Activated B cell treated with CpG ODN at 0.5 μM for 24 hours (primary cell): ENCODE measurements at regions not wholly inside any gene's neighbourhood (a gene's known extent, or its start where the extent isn't known, plus 50 kb on each side); places are given as distances from the start of the nearest gene placed in this dataset.

Source experiments
- ATAC-seq: fragments of 200-7000 bp; cut with Tn5 transposase; one replicate; pipeline ENCODE4 v1.10.0; 2021; ENCODE audit warnings: low read depth, mild to moderate bottlenecking, moderate library complexity
- CTCF ChIA-PET: fragments of 350-600 bp; sonication (Branson Sonifier 250); formaldehyde crosslinking; loops from one replicate; lab custom pipeline; 2021; ENCODE audit warnings: antibody characterized with exemption; lab: Charles Lee
- POLR2A ChIA-PET: fragments of 350-600 bp; sonication (Branson Sonifier 250); formaldehyde crosslinking; loops from one replicate; lab custom pipeline; 2021; ENCODE audit warnings: antibody characterized with exemption; lab: Charles Lee
- DNase-seq: peaks from one replicate; pipeline ENCODE4 v3.0.0; 2022
- H3K27ac Mint-ChIP-seq: one replicate; pipeline ENCODE4 v1.8.0; 2020; ENCODE audit warnings: mixed read lengths
- H3K27me3 Mint-ChIP-seq: one replicate; pipeline ENCODE4 v1.8.0; 2021; ENCODE audit warnings: mixed read lengths
- H3K36me3 Mint-ChIP-seq: one replicate; pipeline ENCODE4 v1.8.0; 2021; ENCODE audit warnings: low read depth, mixed read lengths
- H3K4me1 Mint-ChIP-seq: one replicate; pipeline ENCODE4 v1.8.0; 2021; ENCODE audit warnings: mixed read lengths
- H3K4me3 Mint-ChIP-seq: one replicate; pipeline ENCODE4 v1.8.0; 2020; ENCODE audit warnings: mild to moderate bottlenecking, mixed read lengths
- H3K9me3 Mint-ChIP-seq: one replicate; pipeline ENCODE4 v1.8.0; 2020; ENCODE audit warnings: mixed read lengths
- CTCF ChIP-seq: fragments of 200-600 bp; IDR thresholded peaks from one replicate; pipeline ENCODE4 v1.8.0; 2022; ENCODE audit warnings: antibody characterized with exemption, mild to moderate bottlenecking
- intact Hi-C: fragments of 100-400 bp; cut with micrococcal nuclease; formaldehyde crosslinking; loops from one replicate; pipeline ENCODE4 v1.15.1; 2024

- DNase-seq (no peak), ATAC-seq (no peak)
- no peak overlapping the region for H3K4me3 Mint-ChIP-seq
- no peak for TF ChIP-seq CTCF
- H3K27ac Mint-ChIP-seq: no peak overlapping the region
- no peaks in the 10 kb centered on the region for H3K27me3 Mint-ChIP-seq
- no peaks in the 10 kb centered on the region for H3K36me3 Mint-ChIP-seq
- CTCF ChIA-PET: no interaction called here
- peaks cover 15% of the 10 kb centered on the region for H3K9me3 Mint-ChIP-seq
- POLR2A ChIA-PET: no interaction called here
- H3K4me1 Mint-ChIP-seq: no peaks in the 10 kb centered on the region
- intact Hi-C loops: no loop called here
These were observed 333.9 kb upstream of the LMO3 start for GRCh38 chr12:16939871-16940306.

GRCh38 chr12:16927259-16927658 is 321.3 kb upstream of the LMO3 start:
- H3K4me3 Mint-ChIP-seq: no peak overlapping the region
- DNase-seq: no peak
- no peak for ATAC-seq
- H3K9me3 Mint-ChIP-seq: peaks cover 15% of the 10 kb centered on the region
- H3K36me3 Mint-ChIP-seq: no peaks in the 10 kb centered on the region
- CTCF ChIA-PET: no interaction called here
- no peaks in the 10 kb centered on the region for H3K4me1 Mint-ChIP-seq
- TF ChIP-seq CTCF: no peak
- H3K27me3 Mint-ChIP-seq: no peaks in the 10 kb centered on the region
- intact Hi-C loops: no loop called here
- no peak overlapping the region for H3K27ac Mint-ChIP-seq
- POLR2A ChIA-PET: no interaction called here

- intact Hi-C loops: no loop called here
- Mint-ChIP-seq H3K36me3 (no peaks in the 10 kb centered on the region), H3K4me3 (no peak overlapping the region), H3K9me3 (peaks cover 6% of the 10 kb centered on the region), H3K27me3 (no peaks in the 10 kb centered on the region), H3K27ac (no peak overlapping the region), H3K4me1 (no peaks in the 10 kb centered on the region)
- no peak for TF ChIP-seq CTCF
- POLR2A ChIA-PET: no interaction called here
- CTCF ChIA-PET: no interaction called here
- DNase-seq: no peak
- no peak for ATAC-seq
These were observed 314.5 kb upstream of the LMO3 start for GRCh38 chr12:16920451-16920850.

- H3K27me3 Mint-ChIP-seq: no peaks in the 10 kb centered on the region
- POLR2A ChIA-PET: no interaction called here
- DNase-seq (no peak), ATAC-seq (no peak)
- H3K4me1 Mint-ChIP-seq: no peaks in the 10 kb centered on the region
- H3K27ac Mint-ChIP-seq: no peak overlapping the region
- H3K9me3 Mint-ChIP-seq: peaks cover 8% of the 10 kb centered on the region
- H3K36me3 Mint-ChIP-seq: no peaks in the 10 kb centered on the region
- intact Hi-C loops: no loop called here
- TF ChIP-seq CTCF: no peak
- CTCF ChIA-PET: no interaction called here
- H3K4me3 Mint-ChIP-seq: no peak overlapping the region
These were observed 313.6 kb upstream of the LMO3 start for GRCh38 chr12:16919551-16919950.

GRCh38 chr12:16914853-16915252 is 308.9 kb upstream of the LMO3 start:
- CTCF ChIA-PET: no interaction called here
- POLR2A ChIA-PET: no interaction called here
- no peak for TF ChIP-seq CTCF
- intact Hi-C loops: no loop called here
- no peak for DNase-seq
- no peak for ATAC-seq
- H3K4me3 Mint-ChIP-seq: no peak overlapping the region
- H3K36me3 Mint-ChIP-seq: no peaks in the 10 kb centered on the region
- no peaks in the 10 kb centered on the region for H3K4me1 Mint-ChIP-seq
- no peaks in the 10 kb centered on the region for H3K27me3 Mint-ChIP-seq
- no peak overlapping the region for H3K27ac Mint-ChIP-seq
- H3K9me3 Mint-ChIP-seq: peaks cover 4% of the 10 kb centered on the region
